GM21786 (cell line): ENCODE measurements at regions not wholly inside any gene's neighbourhood (a gene's known extent, or its start where the extent isn't known, plus 50 kb on each side); places are given as distances from the start of the nearest gene placed in this dataset.
"Not testable (repeated sequence)": the region's sequence is repeated elsewhere in the genome, so short reads cannot be mapped to it uniquely, and the experiment has no call there.

Experiments
- ATAC-seq: cut with Tn5 transposase; IDR thresholded peaks from one replicate; pipeline ENCODE4 v1.9.1; 2021; ENCODE audit not compliant: unreplicated experiment

- ATAC-seq, result no peak
These were observed 648.5 kb downstream of the NR2F2 start for GRCh38 chr15:96978937-96979473.

- ATAC-seq, result not testable (repeated sequence)
These were observed 653.7 kb downstream of the NR2F2 start for GRCh38 chr15:96984121-96984671.

GRCh38 chr15:96992817-96993216 lies 662.3 kb downstream of the NR2F2 start:
- ATAC-seq, result no peak

- ATAC-seq, result no peak
These were observed 667.0 kb downstream of the NR2F2 start for GRCh38 chr15:96997538-96997937.

- ATAC-seq, result no peak
These were observed 678.5 kb downstream of the NR2F2 start for GRCh38 chr15:97009031-97009431.

- ATAC-seq, result no peak
These were observed 682.5 kb downstream of the NR2F2 start for GRCh38 chr15:97012986-97013385.

GRCh38 chr15:97013491-97013890 lies 683.0 kb downstream of the NR2F2 start:
- no peak for ATAC-seq

- no peak for ATAC-seq
These were observed 683.5 kb downstream of the NR2F2 start for GRCh38 chr15:97014001-97014400.

GRCh38 chr15:97023488-97023844 lies 693.0 kb downstream of the NR2F2 start:
- no peak for ATAC-seq

GRCh38 chr15:97026781-97027180 lies 696.3 kb downstream of the NR2F2 start:
- ATAC-seq, result no peak

- ATAC-seq, result no peak
These were observed 697.3 kb downstream of the NR2F2 start for GRCh38 chr15:97027772-97028171.

GRCh38 chr15:97030251-97030650 lies 699.8 kb downstream of the NR2F2 start:
- ATAC-seq, result no peak

- no peak for ATAC-seq
These were observed 705.8 kb downstream of the NR2F2 start for GRCh38 chr15:97036301-97036700.

GRCh38 chr15:97037080-97037479 lies 706.6 kb downstream of the NR2F2 start:
- ATAC-seq, result no peak

- no peak for ATAC-seq
These were observed 715.3 kb downstream of the NR2F2 start for GRCh38 chr15:97045666-97046421.

GRCh38 chr15:97052513-97052912 lies 722.0 kb downstream of the NR2F2 start:
- ATAC-seq, result no peak

- ATAC-seq, result no peak
These were observed 723.1 kb downstream of the NR2F2 start for GRCh38 chr15:97053635-97054034.

- ATAC-seq, result no peak
These were observed 727.0 kb downstream of the NR2F2 start for GRCh38 chr15:97057503-97057902.

GRCh38 chr15:97059281-97059680 lies 728.8 kb downstream of the NR2F2 start:
- ATAC-seq, result no peak

- ATAC-seq, result no peak
These were observed 730.9 kb downstream of the NR2F2 start for GRCh38 chr15:97061392-97061791.

GRCh38 chr15:97071668-97072067 lies 741.2 kb downstream of the NR2F2 start:
- no peak for ATAC-seq

GRCh38 chr15:97072545-97072944 lies 742.0 kb downstream of the NR2F2 start:
- no peak for ATAC-seq

GRCh38 chr15:97076011-97076410 lies 745.5 kb downstream of the NR2F2 start:
- no peak for ATAC-seq
